Fibroblast of skin of left quadriceps (primary cell): ENCODE measurements at regions not wholly inside any gene's neighbourhood (a gene's known extent, or its start where the extent isn't known, plus 50 kb on each side); places are given as distances from the start of the nearest gene placed in this dataset.
"Not testable (repeated sequence)": the region's sequence is repeated elsewhere in the genome, so short reads cannot be mapped to it uniquely, and the experiment has no call there.

Experiments
- DNase-seq, 2 experiments: peaks; one replicate each; pipeline ENCODE4 v3.0.0-alpha.2; 2013; ENCODE audit warnings: low read depth in 2 of 2

- DNase-seq, result no peak
Measured at GRCh38 chr2:57698392-57698791, 348.2 kb upstream of the VRK2 start.

GRCh38 chr2:57698935-57699449 lies 347.6 kb upstream of the VRK2 start:
- no peak for DNase-seq

GRCh38 chr2:57701391-57701791 lies 345.2 kb upstream of the VRK2 start:
- DNase-seq, result peak; percentile 26 to 35

GRCh38 chr2:57703407-57703806 lies 343.2 kb upstream of the VRK2 start:
- DNase-seq, result no peak

- DNase-seq, result not testable (repeated sequence)
Measured at GRCh38 chr2:57707794-57708193, 338.8 kb upstream of the VRK2 start.

- no peak for DNase-seq
Measured at GRCh38 chr2:57711991-57712390, 334.6 kb upstream of the VRK2 start.

GRCh38 chr2:57720728-57721627 lies 325.6 kb upstream of the VRK2 start:
- peak; percentile 42 to 49 for DNase-seq

GRCh38 chr2:57725337-57725947 lies 321.2 kb upstream of the VRK2 start:
- DNase-seq, result no peak

- no peak for DNase-seq
Measured at GRCh38 chr2:57726294-57726693, 320.3 kb upstream of the VRK2 start.

GRCh38 chr2:57728691-57729090 lies 317.9 kb upstream of the VRK2 start:
- DNase-seq, result no peak

GRCh38 chr2:57733956-57734355 lies 312.6 kb upstream of the VRK2 start:
- no peak for DNase-seq

- no peak for DNase-seq
Measured at GRCh38 chr2:57740891-57741290, 305.7 kb upstream of the VRK2 start.

- no peak for DNase-seq
Measured at GRCh38 chr2:57753636-57754035, 293.0 kb upstream of the VRK2 start.

- no peak for DNase-seq
Measured at GRCh38 chr2:57758686-57759085, 287.9 kb upstream of the VRK2 start.

GRCh38 chr2:57759131-57759530 lies 287.5 kb upstream of the VRK2 start:
- no peak for DNase-seq

GRCh38 chr2:57759822-57760300 lies 286.7 kb upstream of the VRK2 start:
- DNase-seq, result peak; percentile 56 to 59

GRCh38 chr2:57760381-57760801 lies 286.2 kb upstream of the VRK2 start:
- no peak for DNase-seq

- no peak for DNase-seq
Measured at GRCh38 chr2:57776916-57777315, 269.7 kb upstream of the VRK2 start.

GRCh38 chr2:57782587-57782986 lies 264.0 kb upstream of the VRK2 start:
- no peak for DNase-seq

GRCh38 chr2:57793310-57793709 lies 253.3 kb upstream of the VRK2 start:
- no peak for DNase-seq

- DNase-seq, result no peak
Measured at GRCh38 chr2:57796527-57796926, 250.1 kb upstream of the VRK2 start.

- no peak for DNase-seq
Measured at GRCh38 chr2:57798346-57798745, 248.3 kb upstream of the VRK2 start.

GRCh38 chr2:57802243-57802642 lies 244.4 kb upstream of the VRK2 start:
- no peak for DNase-seq
